Ishikawa (cell line): ENCODE measurements at regions not wholly inside any gene's neighbourhood (a gene's known extent, or its start where the extent isn't known, plus 50 kb on each side); places are given as distances from the start of the nearest gene placed in this dataset.

Experiments
- CEBPB ChIP-seq: IDR thresholded peaks from 2 replicates; pipeline ENCODE4 v1.6.1; 2012
- EP300 ChIP-seq: IDR thresholded peaks from 2 replicates; pipeline ENCODE4 v1.6.1; 2012; ENCODE audit warnings: borderline replicate concordance
- NFIC ChIP-seq: IDR thresholded peaks from 2 replicates; pipeline ENCODE4 v1.6.1; 2012
- RAD21 ChIP-seq: IDR thresholded peaks from 2 replicates; pipeline ENCODE4 v1.6.1; 2012; ENCODE audit warnings: low read depth
- REST ChIP-seq: IDR thresholded peaks from 2 replicates; pipeline ENCODE4 v1.6.1; 2012; ENCODE audit warnings: low read depth, mild to moderate bottlenecking
- TAF1 ChIP-seq: IDR thresholded peaks from 2 replicates; pipeline ENCODE4 v1.6.1; 2012; ENCODE audit warnings: low read depth, mild to moderate bottlenecking
- USF1 ChIP-seq: IDR thresholded peaks from 2 replicates; pipeline ENCODE4 v1.6.1; 2012
- YY1 ChIP-seq: IDR thresholded peaks from 2 replicates; pipeline ENCODE4 v1.6.1; 2012; ENCODE audit warnings: low read depth
- ZBTB7A ChIP-seq: IDR thresholded peaks from 2 replicates; pipeline ENCODE4 v1.6.1; 2012; ENCODE audit warnings: low read depth

GRCh38 chr5:136840601-136841000 is 475.3 kb upstream of the TRPC7 start:
- TF ChIP-seq EP300 (no peak), ZBTB7A (no peak), NFIC (no peak), YY1 (no peak), USF1 (no peak), TAF1 (no peak), RAD21 (no peak), REST (no peak), CEBPB (no peak)
